ENCODE measurements at regions not wholly inside any gene's neighbourhood (a gene's known extent, or its start where the extent isn't known, plus 50 kb on each side); places are given as distances from the start of the nearest gene placed in this dataset.

DNA sequence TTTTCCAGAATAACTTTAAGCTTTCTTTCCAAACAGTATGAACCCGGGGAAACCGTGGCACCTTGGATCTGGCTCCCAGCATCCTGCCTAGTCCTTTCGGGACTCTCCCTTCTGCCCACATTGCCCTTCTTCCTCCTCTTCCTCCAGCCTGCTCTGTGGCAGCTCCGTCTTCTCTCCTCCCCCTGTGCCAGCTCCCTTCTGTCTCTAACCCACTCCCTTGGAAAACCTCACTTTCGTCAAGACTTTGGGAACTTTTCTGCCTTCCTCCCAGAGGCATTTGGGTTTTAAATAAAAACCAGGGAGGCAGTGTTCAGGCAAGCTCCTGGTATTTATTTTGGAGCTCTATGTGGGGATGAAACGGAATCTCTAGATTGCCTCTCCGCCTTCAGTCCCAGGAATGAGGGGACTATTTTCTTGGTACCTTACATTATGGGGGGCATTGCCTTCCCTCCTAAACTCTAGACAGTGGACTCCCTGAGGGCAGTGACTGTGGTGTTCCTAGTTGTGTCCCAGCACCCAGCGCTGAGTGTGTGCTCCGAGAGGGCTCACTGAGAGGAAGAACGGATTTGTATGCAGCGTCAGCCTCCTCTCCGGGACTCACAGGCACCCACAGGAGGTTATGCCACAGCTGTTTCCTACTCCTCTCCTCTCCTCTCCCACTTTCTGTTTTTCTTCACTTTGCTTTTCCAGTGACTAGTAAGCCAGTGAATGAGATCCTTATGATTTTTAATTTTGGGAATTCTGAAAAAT lies 105.4 kb upstream of the MRPS22 start:
- no peak for FAIRE-seq
- no peak for DNase-seq (ENCODE audit: insufficient read length, low spot score)
- no peak for TF ChIP-seq POLR2A (IDR thresholded peaks at IDR 0.05; ENCODE audit: low read depth, low read length)

DNA sequence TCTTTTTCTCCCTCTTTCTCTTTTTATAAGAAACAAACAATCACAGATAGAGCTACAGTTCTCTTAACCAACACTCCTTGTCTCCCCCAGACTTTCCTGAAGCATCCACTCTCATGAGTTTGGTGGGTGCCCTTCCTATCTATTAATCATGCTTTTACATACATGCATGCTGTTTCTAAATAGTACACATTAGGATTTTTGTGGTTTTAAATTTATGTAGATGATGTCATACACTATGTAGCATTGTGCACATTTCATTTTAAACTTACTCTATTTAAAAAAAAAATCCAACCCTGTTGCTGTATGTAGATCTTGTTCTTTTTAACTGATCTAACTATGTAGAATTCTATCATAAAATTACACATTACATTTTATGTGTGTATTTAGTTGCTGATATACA lies 104.3 kb upstream of the MRPS22 start:
- no peak for DNase-seq (ENCODE audit: insufficient read length, low spot score)
- no peak for FAIRE-seq
- no peak for TF ChIP-seq POLR2A (IDR thresholded peaks at IDR 0.05; ENCODE audit: low read depth, low read length)

DNA sequence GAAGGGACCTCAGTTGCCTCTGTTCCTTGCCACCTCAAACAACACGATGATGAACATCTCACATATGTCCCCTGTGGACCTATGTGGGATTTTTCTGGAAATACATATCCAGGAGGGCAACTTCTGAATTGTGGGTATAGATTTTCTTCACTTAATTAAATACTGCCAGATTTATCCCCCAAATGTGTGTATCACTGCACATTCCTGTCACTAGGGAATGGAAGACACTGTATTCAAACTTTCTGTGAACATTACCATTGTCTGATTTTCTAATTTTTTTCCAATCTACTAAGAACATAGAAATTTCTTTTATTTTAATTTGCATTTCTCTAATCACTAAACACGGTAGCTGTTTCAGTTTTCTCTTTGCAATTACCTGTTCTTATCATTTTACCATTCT lies 102.0 kb upstream of the MRPS22 start:
- FAIRE-seq (no peak), DNase-seq (ENCODE audit: insufficient read length, low spot score) (no peak)
- no peak for TF ChIP-seq POLR2A (IDR thresholded peaks at IDR 0.05; ENCODE audit: low read depth, low read length)

DNA sequence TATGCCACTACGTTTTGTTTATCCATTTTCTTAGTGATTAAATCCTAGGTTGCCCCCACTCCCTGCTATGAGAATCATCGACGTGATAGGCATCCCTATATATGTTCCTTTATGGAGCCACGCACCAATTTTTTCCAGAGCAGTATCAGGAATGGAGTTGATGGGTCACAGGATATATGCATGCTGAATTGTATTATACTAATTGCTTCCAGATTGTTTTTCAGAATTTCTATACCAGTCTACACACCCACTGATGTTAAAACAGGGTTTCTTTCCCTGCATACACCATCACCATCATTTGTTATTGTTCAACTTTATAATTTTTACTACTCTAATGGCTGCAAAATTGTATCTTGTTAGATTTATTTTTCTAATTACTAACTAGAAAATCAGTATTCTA lies 100.1 kb upstream of the MRPS22 start:
- DNase-seq (ENCODE audit: insufficient read length, low spot score) = no peak
- TF ChIP-seq POLR2A (IDR thresholded peaks at IDR 0.05; ENCODE audit: low read depth, low read length) = no peak
- no peak for FAIRE-seq

DNA sequence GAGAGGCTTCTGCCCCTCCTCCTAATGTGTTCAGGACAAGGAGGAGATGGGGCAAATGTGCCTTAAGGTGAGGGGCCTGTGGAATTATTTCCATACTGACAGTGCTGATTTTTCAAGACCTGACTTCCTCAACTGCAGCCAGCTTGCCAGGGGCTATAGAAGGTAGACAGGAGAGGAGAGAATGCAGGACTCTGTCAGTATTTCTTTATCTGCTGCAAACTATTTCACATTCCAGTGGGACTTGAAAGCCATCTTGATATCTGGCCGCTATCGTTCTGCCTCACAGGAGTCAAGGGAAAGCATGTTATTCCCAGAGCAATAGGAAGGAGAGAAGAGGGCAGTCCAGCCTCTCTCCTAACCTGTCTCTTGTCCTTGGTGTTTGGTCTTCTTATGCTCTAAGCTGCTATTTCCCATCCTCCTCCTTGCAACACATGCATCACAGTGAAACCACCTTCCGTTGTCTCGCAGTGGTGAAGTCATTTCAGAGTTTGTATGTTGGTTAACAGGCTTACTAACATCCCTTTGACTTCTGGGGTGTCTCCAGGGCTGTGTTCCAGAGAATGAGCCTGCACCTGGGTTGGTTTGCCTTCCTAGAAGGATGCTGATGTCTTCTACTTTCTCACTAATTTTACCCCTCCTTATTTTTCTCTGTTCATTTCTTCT lies 95.1 kb upstream of the MRPS22 start:
- TF ChIP-seq POLR2A (IDR thresholded peaks at IDR 0.05; ENCODE audit: low read depth, low read length) = no peak
- FAIRE-seq (no peak), DNase-seq (ENCODE audit: insufficient read length, low spot score) (no peak)

DNA sequence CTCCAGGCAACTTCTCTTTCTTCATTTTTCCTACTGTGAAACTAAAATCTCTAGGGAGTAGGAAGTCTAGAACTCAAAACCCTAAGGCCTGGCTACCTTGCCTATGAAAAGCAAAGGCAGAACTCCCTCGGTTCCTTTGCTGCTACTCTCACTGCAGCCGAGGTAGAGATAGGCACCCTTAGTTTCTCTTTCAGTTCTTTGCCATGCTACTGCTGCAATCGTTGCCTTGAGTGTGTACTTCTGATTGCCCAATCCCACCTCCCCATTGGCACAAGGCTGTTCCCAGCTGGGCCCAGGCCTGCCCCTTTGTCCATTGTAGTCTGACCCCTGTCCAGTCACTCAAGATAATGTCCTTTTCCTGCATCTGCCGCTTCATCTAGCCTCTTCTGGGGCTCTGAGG lies 92.3 kb upstream of the MRPS22 start:
- no peak for DNase-seq (ENCODE audit: insufficient read length, low spot score)
- FAIRE-seq = no peak
- no peak for TF ChIP-seq POLR2A (IDR thresholded peaks at IDR 0.05; ENCODE audit: low read depth, low read length)

DNA sequence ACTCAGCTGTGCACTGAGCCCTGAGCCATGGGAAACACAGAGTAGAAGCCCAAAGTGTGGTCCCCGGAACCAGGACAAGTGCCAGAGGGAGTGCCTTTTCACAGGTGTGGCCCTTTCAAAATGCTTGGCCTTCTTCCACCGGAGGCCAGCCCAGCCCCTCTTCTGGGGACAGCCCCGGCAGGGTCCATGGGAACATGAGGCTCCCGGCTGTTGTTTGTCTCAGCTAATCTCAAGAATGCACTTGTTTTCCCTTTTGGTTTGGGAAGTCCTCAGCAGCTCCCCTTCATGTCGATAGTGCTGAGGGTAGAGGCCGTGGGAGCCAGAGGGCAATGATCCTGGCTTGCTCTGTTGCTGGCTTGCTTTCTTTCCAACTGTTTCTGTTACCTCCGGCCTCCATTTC lies 91.1 kb upstream of the MRPS22 start:
- FAIRE-seq (no peak), DNase-seq (ENCODE audit: insufficient read length, low spot score) (no peak)
- no peak for TF ChIP-seq POLR2A (IDR thresholded peaks at IDR 0.05; ENCODE audit: low read depth, low read length)

DNA sequence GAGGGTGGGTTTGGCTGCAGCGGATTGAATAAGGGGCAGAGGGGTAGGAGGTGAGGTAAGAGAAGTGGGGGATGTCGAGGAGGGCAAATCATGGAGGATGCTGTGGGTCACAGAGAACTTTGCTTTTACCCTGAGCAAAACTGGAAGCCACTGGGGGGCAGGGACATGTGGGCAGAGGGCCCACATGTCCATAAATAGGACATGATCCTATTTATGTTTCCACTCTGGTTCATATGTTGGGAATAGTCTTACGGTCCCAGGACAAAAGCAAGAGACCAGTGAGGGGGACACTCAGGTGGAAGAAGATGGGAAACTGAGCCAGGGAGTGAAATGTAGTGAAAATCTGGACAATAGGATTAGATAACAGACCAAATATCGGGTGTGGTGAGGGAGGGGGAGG lies 85.5 kb upstream of the MRPS22 start:
- TF ChIP-seq POLR2A (IDR thresholded peaks at IDR 0.05; ENCODE audit: low read depth, low read length) = no peak
- FAIRE-seq = no peak

DNA sequence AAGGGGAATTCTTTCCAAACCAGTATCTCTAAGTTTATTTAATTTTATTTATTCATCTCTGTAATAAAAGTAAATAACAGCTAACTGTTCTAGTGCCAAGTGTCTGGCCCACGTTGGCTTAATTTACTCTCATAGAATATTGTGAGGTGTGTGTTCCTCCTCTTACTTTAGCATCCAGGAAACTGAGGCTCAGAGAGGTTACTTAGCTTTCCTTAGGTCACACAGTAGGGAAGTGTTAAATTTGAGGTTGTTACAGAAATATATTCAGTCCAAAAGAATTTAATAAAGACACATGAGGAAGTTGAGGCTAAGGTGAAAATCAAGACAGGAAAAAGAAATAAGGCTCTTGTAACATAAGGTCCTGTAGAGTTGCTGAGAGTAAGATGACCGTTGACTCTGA lies 84.4 kb upstream of the MRPS22 start:
- no peak for FAIRE-seq
- no peak for TF ChIP-seq POLR2A (IDR thresholded peaks at IDR 0.05; ENCODE audit: low read depth, low read length)
- DNase-seq (ENCODE audit: insufficient read length, low spot score) = no peak

More for the DNA sequence above, 85.5 kb upstream of the MRPS22 start:
- no peak for DNase-seq (ENCODE audit: insufficient read length, low spot score)

DNA sequence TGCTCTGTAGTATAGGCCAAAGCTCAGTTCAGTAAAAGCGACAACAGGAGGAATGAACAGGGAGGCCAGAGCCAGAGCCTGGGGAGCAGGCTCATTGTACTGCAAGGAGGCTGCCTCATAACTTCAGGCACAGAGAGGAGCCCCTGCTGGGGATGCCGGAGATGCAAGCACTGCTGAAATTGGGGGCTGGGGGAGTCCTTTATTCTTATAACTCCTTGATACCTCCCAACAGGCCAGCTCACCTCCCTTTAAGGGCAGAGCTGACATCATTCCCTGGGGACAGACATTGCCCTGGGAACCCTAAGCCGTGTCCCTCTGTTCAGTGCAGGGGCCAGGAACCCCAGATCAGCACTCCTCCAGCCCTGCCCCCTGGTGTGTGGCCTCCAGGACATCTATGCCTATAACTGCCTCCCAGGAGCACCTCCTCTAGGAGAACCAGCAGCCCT lies 83.8 kb upstream of the MRPS22 start:
- FAIRE-seq (no peak), DNase-seq (ENCODE audit: insufficient read length, low spot score) (no peak)
- TF ChIP-seq POLR2A (IDR thresholded peaks at IDR 0.05; ENCODE audit: low read depth, low read length) = no peak

DNA sequence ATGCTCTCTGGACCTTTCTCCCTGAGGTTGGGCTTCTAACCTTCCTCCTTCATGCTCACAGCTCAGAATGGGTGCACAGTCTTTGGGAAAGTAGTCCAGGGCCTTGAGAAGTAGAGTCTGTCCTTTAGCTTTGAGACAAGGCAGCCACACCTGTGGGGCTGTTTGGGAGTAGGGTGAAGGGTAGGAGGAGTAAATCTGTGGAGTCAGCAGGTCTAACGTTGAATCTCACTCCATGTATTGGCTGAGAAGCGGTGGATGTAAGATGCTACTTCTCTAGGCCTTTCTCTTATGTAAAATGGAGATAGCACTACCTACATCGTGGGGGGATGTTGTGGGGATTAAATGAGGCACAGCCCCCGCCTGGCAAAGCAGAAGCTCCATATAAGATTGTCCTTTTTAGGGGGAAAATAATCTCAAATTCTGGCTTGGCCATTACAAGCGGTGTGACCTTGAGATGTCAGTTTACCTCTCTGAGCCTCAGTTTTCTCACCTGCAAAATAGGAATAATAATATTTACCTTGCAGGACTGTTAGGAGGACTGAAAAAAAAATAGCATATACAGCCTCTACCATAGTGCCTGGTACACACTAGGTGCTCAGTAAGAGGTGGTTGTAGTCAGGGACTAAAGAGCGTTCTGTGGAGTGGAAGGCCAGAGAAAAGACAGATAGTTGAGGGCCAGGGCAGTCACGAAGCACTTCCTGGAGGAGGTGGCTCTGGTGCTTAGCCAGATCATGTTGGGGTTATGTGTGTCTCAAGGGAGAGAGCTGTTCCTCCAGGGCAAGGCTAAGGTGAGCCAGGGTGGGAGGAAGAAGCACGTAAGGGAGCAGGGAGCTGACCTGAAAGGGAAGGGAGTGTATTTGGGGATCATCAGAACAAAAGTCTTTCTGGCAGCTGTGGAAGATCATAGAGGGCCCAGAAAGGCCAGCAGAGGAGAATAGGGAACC lies 82.8 kb upstream of the MRPS22 start:
- no peak for DNase-seq (ENCODE audit: insufficient read length, low spot score)
- no peak for FAIRE-seq
- no peak for TF ChIP-seq POLR2A (IDR thresholded peaks at IDR 0.05; ENCODE audit: low read depth, low read length)

DNA sequence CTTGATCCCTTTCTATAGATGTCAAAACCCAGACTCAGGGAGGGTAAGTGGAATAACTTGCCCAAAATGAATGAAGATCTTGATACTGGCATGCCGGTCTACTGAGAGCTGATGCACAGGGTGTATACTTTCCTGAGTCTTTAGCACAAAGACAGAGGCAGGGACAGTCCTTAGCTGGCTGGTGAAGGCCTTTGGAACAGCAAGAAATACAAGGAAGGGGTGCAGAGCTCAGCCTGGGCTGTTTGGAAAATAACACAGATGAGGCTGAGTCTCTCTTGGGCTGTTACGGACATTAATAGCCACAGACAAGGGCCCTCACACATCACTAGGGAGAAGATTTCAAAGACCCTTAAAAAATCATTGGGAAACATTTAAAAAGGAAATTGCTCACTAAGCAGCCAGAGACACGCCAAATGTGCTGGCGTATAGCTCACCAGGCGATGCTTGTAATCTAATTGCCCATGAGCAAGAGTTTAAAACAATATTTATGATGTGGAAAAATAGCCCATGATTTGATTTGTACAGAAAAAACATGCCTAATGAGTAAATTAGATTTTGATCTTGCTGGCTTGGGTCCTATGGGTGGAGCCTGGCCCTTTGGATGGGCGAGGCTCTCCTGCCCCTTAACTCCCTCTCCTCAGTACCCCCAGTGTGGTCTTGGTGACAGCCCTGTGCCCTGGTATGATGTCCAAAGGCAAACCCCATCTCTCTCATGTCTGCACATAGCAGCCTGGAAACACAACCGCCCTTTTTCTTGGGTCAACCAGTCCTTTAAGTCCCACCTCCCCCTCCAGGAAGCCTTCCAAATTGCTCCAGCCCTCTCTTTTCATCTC lies 81.8 kb upstream of the MRPS22 start:
- FAIRE-seq = no peak
- TF ChIP-seq POLR2A (IDR thresholded peaks at IDR 0.05; ENCODE audit: low read depth, low read length) = no peak
- no peak for DNase-seq (ENCODE audit: insufficient read length, low spot score)

DNA sequence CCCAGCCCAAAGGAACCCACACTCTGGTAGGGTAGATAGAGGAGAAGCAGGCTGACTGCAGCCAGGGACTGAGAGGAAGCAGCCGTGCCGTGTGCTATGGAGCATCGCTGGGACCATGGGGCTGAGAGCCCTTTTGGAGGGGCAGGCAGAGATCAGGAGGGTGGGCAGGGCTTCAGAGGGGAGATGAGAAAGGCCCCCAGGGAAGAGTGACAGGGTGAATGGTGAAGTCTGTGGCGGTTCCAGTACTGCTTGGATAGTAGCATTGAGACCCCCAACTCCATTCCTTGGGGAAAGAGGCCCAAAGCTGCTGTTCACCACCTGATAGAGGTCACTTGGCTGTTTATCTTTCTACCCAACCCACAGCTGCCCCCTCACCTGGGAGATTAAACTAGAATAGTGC lies 80.0 kb upstream of the MRPS22 start:
- FAIRE-seq (no peak), DNase-seq (ENCODE audit: insufficient read length, low spot score) (no peak)
- TF ChIP-seq POLR2A (IDR thresholded peaks at IDR 0.05; ENCODE audit: low read depth, low read length) = no peak
